Ecto neural progenitor cell (in vitro differentiated cells): ENCODE measurements at regions not wholly inside any gene's neighbourhood (a gene's known extent, or its start where the extent isn't known, plus 50 kb on each side); places are given as distances from the start of the nearest gene placed in this dataset.
"Not testable (repeated sequence)": the region's sequence is repeated elsewhere in the genome, so short reads cannot be mapped to it uniquely, and the experiment has no call there.

ENCODE experiments used
- DNase-seq: peaks from one replicate; pipeline ENCODE4 v3.0.0-alpha.2; 2018; ENCODE audit warnings: low spot score

GRCh38 chr1:146715054-146715453, 223.1 kb upstream of the NBPF12 start:
- not testable (repeated sequence) for DNase-seq

- DNase-seq, result not testable (repeated sequence)
Observed at GRCh38 chr1:146710838-146711521, 227.1 kb upstream of the NBPF12 start.

GRCh38 chr1:146709302-146709701, 228.8 kb upstream of the NBPF12 start:
- not testable (repeated sequence) for DNase-seq

GRCh38 chr1:146704162-146704724, 233.9 kb upstream of the NBPF12 start:
- not testable (repeated sequence) for DNase-seq

- not testable (repeated sequence) for DNase-seq
Observed at GRCh38 chr1:146701320-146701719, 236.8 kb upstream of the NBPF12 start.

GRCh38 chr1:146695388-146695787, 242.7 kb upstream of the NBPF12 start:
- not testable (repeated sequence) for DNase-seq

- DNase-seq, result not testable (repeated sequence)
Observed at GRCh38 chr1:146691798-146692197, 246.3 kb upstream of the NBPF12 start.

- DNase-seq, result not testable (repeated sequence)
Observed at GRCh38 chr1:146688893-146689292, 249.2 kb upstream of the NBPF12 start.

- DNase-seq, result not testable (repeated sequence)
Observed at GRCh38 chr1:146686777-146687366, 251.3 kb upstream of the NBPF12 start.

GRCh38 chr1:146683126-146683429, 255.0 kb upstream of the NBPF12 start:
- DNase-seq, result not testable (repeated sequence)

GRCh38 chr1:146682227-146683125, 255.6 kb upstream of the NBPF12 start:
- not testable (repeated sequence) for DNase-seq

- not testable (repeated sequence) for DNase-seq
Observed at GRCh38 chr1:146673729-146674299, 264.3 kb upstream of the NBPF12 start.

GRCh38 chr1:146672608-146673007, 265.5 kb upstream of the NBPF12 start:
- DNase-seq, result not testable (repeated sequence)

- not testable (repeated sequence) for DNase-seq
Observed at GRCh38 chr1:146671588-146671987, 266.5 kb upstream of the NBPF12 start.

GRCh38 chr1:146670832-146671566, 267.1 kb upstream of the NBPF12 start:
- not testable (repeated sequence) for DNase-seq

- not testable (repeated sequence) for DNase-seq
Observed at GRCh38 chr1:146666275-146666674, 271.8 kb upstream of the NBPF12 start.

- not testable (repeated sequence) for DNase-seq
Observed at GRCh38 chr1:146660242-146660641, 277.9 kb upstream of the NBPF12 start.

- DNase-seq, result not testable (repeated sequence)
Observed at GRCh38 chr1:146656356-146657060, 281.6 kb upstream of the NBPF12 start.

GRCh38 chr1:146654763-146655162, 283.4 kb upstream of the NBPF12 start:
- DNase-seq, result not testable (repeated sequence)

GRCh38 chr1:146645978-146646604, 292.0 kb upstream of the NBPF12 start:
- DNase-seq, result not testable (repeated sequence)
